ENCODE measurements at regions not wholly inside any gene's neighbourhood (a gene's known extent, or its start where the extent isn't known, plus 50 kb on each side); places are given as distances from the start of the nearest gene placed in this dataset.
"Not testable (repeated sequence)": the region's sequence is repeated elsewhere in the genome, so short reads cannot be mapped to it uniquely, and the experiment has no call there.

DNA sequence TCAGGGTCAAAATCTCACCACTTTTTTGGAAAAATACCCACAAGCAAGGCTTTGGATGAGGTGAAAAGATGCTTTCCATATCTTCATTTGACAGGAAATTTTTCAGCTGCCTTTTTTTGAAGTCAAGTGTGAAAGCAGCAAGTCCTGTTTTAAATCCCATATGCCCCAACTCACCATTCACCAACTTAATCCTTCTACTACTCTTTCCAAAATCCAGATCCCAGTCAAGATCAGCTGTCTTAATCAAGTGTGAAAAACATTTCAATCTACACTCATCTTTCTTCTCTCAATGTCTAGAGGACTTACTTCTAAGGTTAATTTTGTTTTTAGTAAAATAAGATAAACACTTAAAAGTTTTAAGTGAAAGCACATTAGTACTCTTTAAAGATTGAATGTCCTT is 128.4 kb upstream of the CEP126 start (continued):
- TF ChIP-seq GATA2 (CRISPR knock-in tag; IDR thresholded peaks at IDR 0.05) (no peak), FOSL2 (IDR thresholded peaks at IDR 0.05; ENCODE audit: borderline replicate concordance, low read depth) (no peak), TCF12 (IDR thresholded peaks at IDR 0.05) (no peak), SIN3A (IDR thresholded peaks at IDR 0.05; ENCODE audit: borderline replicate concordance, low read depth, low read length) (no peak), RCOR1 (IDR thresholded peaks at IDR 0.05; ENCODE audit: low read length) (no peak), CHD2 (IDR thresholded peaks at IDR 0.05; ENCODE audit: low read length, partially characterized antibody) (no peak)
- TF ChIP-seq, protein P1, sequence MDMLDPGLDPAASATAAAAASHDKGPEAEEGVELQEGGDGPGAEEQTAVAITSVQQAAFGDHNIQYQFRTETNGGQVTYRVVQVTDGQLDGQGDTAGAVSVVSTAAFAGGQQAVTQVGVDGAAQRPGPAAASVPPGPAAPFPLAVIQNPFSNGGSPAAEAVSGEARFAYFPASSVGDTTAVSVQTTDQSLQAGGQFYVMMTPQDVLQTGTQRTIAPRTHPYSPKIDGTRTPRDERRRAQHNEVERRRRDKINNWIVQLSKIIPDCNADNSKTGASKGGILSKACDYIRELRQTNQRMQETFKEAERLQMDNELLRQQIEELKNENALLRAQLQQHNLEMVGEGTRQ (IDR thresholded peaks at IDR 0.05; ENCODE audit: borderline replicate concordance, low read depth, low read length), result no peak
- TF ChIP-seq, protein P2, sequence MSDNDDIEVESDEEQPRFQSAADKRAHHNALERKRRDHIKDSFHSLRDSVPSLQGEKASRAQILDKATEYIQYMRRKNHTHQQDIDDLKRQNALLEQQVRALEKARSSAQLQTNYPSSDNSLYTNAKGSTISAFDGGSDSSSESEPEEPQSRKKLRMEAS (IDR thresholded peaks at IDR 0.05; ENCODE audit: low read depth), result no peak
- TF ChIP-seq, protein P3, sequence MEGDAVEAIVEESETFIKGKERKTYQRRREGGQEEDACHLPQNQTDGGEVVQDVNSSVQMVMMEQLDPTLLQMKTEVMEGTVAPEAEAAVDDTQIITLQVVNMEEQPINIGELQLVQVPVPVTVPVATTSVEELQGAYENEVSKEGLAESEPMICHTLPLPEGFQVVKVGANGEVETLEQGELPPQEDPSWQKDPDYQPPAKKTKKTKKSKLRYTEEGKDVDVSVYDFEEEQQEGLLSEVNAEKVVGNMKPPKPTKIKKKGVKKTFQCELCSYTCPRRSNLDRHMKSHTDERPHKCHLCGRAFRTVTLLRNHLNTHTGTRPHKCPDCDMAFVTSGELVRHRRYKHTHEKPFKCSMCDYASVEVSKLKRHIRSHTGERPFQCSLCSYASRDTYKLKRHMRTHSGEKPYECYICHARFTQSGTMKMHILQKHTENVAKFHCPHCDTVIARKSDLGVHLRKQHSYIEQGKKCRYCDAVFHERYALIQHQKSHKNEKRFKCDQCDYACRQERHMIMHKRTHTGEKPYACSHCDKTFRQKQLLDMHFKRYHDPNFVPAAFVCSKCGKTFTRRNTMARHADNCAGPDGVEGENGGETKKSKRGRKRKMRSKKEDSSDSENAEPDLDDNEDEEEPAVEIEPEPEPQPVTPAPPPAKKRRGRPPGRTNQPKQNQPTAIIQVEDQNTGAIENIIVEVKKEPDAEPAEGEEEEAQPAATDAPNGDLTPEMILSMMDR (IDR thresholded peaks at IDR 0.05), result no peak

DNA sequence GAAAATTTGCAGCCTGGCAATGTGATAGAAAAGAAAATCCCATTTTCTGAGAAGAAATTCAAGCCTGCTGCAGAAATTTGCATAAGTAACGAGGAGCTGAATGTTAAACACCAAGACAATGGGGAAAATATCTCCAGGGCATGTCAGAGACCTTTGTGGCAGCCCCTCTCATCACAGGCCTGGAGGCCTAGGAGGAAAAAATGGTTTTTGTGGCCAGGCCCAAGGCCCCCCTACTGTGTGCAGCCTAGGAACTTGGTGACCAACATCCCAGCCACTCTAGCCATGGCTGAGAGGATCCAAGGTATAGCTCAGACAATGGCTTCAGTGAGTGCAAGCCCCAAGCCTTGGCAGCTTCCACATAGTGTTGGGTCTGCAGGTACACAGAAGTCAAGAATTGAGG is 135.6 kb upstream of the CEP126 start:
- H3K27ac ChIP-seq (ENCODE audit: low read depth in 2 of 2, low read length in 1 of 2); H3K79me2 ChIP-seq (ENCODE audit: insufficient read depth); CTCF ChIA-PET; H3K9ac ChIP-seq; H3K4me3 ChIP-seq (ENCODE audit: low read depth in 2 of 2, low read length in 1 of 2); H3K9me2 ChIP-seq; H3K9me3 ChIP-seq; H3K27me3 ChIP-seq (ENCODE audit: insufficient read depth); H3K36me3 ChIP-seq (replicated peaks in 1 of 2; ENCODE audit: control insufficient read depth in 1 of 2, insufficient read depth in 2 of 2, low read length in 1 of 2); H3F3A ChIP-seq (replicated peaks; ENCODE audit: insufficient read depth); POLR2A ChIA-PET; H2AFZ ChIP-seq (ENCODE audit: low read depth); H3K4me1 ChIP-seq (ENCODE audit: control insufficient read depth in 1 of 2, insufficient read depth in 2 of 2, low read depth in 1 of 2, low read length in 1 of 2); DNase-seq; H4K20me1 ChIP-seq (ENCODE audit: insufficient read depth); H3K4me2 ChIP-seq: not testable (repeated sequence)
- 4% methylated on average over 1 of the region's 1 CpG for WGBS (ENCODE audit: low lambda C conversion rate)

DNA sequence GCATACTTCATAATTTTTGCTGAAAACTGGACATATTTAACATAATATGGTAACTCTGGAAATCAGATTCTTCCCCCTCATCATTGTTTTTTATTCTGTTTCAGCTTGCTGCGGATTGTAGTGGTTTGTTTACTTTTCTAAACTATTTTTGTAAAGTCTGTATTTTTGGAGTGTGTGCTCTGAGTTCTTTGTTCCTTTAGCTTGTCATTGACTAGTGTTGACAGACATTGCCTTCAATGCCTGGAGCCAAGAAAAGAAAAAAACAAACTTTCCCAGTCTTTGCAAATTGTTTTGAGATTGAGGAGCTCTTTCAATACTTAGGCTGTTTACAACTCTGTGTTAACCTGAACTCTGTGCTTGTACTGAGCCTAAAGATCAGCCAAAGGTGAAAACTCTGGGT is 137.3 kb upstream of the CEP126 start:
- Histone ChIP-seq H3K27me3 (ENCODE audit: insufficient read depth) (no peaks in the 10 kb centered on the region), H3K36me3 (replicated peaks in 1 of 2; ENCODE audit: control insufficient read depth in 1 of 2, insufficient read depth in 2 of 2, low read length in 1 of 2) (no peaks in the 10 kb centered on the region), H3K9ac (no peak overlapping the region), H3K27ac (ENCODE audit: low read depth in 2 of 2, low read length in 1 of 2) (no peak overlapping the region), H3F3A (replicated peaks; ENCODE audit: insufficient read depth) (no peaks in the 10 kb centered on the region), H3K9me2 (no peaks in the 10 kb centered on the region), H3K9me3 (no peaks in the 10 kb centered on the region), H2AFZ (ENCODE audit: low read depth) (no peak overlapping the region), H3K79me2 (ENCODE audit: insufficient read depth) (no peaks in the 10 kb centered on the region), H3K4me1 (ENCODE audit: control insufficient read depth in 1 of 2, insufficient read depth in 2 of 2, low read depth in 1 of 2, low read length in 1 of 2) (no peaks in the 10 kb centered on the region), H4K20me1 (ENCODE audit: insufficient read depth) (no peaks in the 10 kb centered on the region), H3K4me3 (ENCODE audit: low read depth in 2 of 2, low read length in 1 of 2) (no peak overlapping the region), H3K4me2 (no peak overlapping the region)
- CTCF ChIA-PET, result no interaction called here
- POLR2A ChIA-PET, result no interaction called here
- DNase-seq, result no peak
- TF ChIP-seq RCOR1 (IDR thresholded peaks at IDR 0.05; ENCODE audit: low read length) (no peak), GABPA (IDR thresholded peaks at IDR 0.05; ENCODE audit: low read depth) (no peak), RFX5 (IDR thresholded peaks at IDR 0.05; ENCODE audit: low read length) (no peak), GATA2 (CRISPR knock-in tag; IDR thresholded peaks at IDR 0.05) (no peak), NFIC (IDR thresholded peaks at IDR 0.05; ENCODE audit: borderline replicate concordance) (no peak), TAF1 (IDR thresholded peaks at IDR 0.05; ENCODE audit: borderline replicate concordance, low read depth, low read length) (no peak), RAD21 (IDR thresholded peaks at IDR 0.05; ENCODE audit: low read length) (no peak), EZH2phosphoT487 (IDR thresholded peaks at IDR 0.05; ENCODE audit: borderline replicate concordance, low read depth) (no peak), JUND (IDR thresholded peaks at IDR 0.05) (no peak)
- TF ChIP-seq, protein P4, sequence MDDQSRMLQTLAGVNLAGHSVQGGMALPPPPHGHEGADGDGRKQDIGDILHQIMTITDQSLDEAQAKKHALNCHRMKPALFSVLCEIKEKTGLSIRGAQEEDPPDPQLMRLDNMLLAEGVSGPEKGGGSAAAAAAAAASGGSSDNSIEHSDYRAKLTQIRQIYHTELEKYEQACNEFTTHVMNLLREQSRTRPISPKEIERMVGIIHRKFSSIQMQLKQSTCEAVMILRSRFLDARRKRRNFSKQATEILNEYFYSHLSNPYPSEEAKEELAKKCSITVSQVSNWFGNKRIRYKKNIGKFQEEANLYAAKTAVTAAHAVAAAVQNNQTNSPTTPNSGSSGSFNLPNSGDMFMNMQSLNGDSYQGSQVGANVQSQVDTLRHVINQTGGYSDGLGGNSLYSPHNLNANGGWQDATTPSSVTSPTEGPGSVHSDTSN (IDR thresholded peaks at IDR 0.05), result no peak
- WGBS (ENCODE audit: low lambda C conversion rate), result 12% methylated on average over 1 of the region's 1 CpG

Data from SK-N-SH (cell line).